Neutrophil (primary cell): ENCODE measurements at regions not wholly inside any gene's neighbourhood (a gene's known extent, or its start where the extent isn't known, plus 50 kb on each side); places are given as distances from the start of the nearest gene placed in this dataset.
"Not testable (repeated sequence)": the region's sequence is repeated elsewhere in the genome, so short reads cannot be mapped to it uniquely, and the experiment has no call there.

ENCODE experiments used
- H3K27ac ChIP-seq: fragments of 200-600 bp; sonication (generic); 2 replicates; pipeline ENCODE4 v1.5.1; 2016; ENCODE audit warnings: mild to moderate bottlenecking, moderate library complexity
- H3K27me3 ChIP-seq: fragments of 200-600 bp; sonication (generic); 2 replicates; pipeline ENCODE4 v1.6.0; 2016; ENCODE audit warnings: mild to moderate bottlenecking
- H3K36me3 ChIP-seq: fragments of 200-600 bp; sonication (generic); 2 replicates; pipeline ENCODE4 v1.5.1; 2017
- H3K4me1 ChIP-seq, 2 experiments: fragments of 200-600 bp in 1 of 2; sonication (generic) in 1 of 2; 1 replicate in 1 of 2; 2 replicates in 1 of 2; pipeline versions ENCODE4 v1.5.1 to v1.6.1; 2013 to 2016; ENCODE audit warnings: low read depth in 1 of 2, low read length in 1 of 2, mild to moderate bottlenecking in 1 of 2, moderate library complexity in 1 of 2; ENCODE audit not compliant: control insufficient read depth in 1 of 2, insufficient read depth in 1 of 2
- H3K4me3 ChIP-seq, 2 experiments: fragments of 200-600 bp in 1 of 2; sonication (generic) in 1 of 2; 1 replicate in 1 of 2; 2 replicates in 1 of 2; pipeline ENCODE4 v1.5.1; 2013 to 2016; ENCODE audit warnings: low read depth in 1 of 2, low read length in 1 of 2, mild to moderate bottlenecking in 1 of 2, moderate library complexity in 1 of 2
- H3K9me3 ChIP-seq: fragments of 200-600 bp; sonication (generic); 2 replicates; pipeline ENCODE4 v1.5.1; 2016
- TF ChIP-seq, protein P1 (sequence below): fragments of 200-600 bp; sonication (generic); IDR thresholded peaks from 2 replicates; pipeline ENCODE4 v1.5.1; 2016; ENCODE audit warnings: antibody characterized with exemption

DNA sequence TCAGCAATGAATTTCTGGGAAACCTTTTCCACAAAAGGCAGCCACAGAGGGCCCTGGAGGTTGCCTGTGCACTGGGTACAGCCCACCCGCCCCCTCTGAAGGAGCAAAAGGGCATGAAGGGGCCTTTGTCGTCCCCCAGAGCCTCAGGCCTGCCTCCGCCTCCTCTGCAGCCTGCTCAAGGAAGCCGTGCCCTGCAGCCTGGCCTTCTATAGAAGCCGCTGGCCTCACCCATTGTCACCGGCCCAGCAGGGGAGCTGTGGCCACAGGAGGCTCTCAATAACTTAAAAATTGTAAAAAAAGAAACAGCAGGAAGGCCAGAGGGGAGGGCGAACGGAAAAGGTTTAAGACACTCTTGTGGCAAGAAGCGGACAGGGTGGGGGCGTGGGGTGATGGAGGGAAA is 213.3 kb downstream of the IRX2 start:
- no peak overlapping the region for H3K4me3 ChIP-seq
- no peaks in the 10 kb centered on the region for H3K36me3 ChIP-seq
- no peaks in the 10 kb centered on the region for H3K9me3 ChIP-seq
- no peaks in the 10 kb centered on the region for H3K4me1 ChIP-seq
- H3K27me3 ChIP-seq: peaks cover 6% of the 10 kb centered on the region
- TF ChIP-seq, protein P1, sequence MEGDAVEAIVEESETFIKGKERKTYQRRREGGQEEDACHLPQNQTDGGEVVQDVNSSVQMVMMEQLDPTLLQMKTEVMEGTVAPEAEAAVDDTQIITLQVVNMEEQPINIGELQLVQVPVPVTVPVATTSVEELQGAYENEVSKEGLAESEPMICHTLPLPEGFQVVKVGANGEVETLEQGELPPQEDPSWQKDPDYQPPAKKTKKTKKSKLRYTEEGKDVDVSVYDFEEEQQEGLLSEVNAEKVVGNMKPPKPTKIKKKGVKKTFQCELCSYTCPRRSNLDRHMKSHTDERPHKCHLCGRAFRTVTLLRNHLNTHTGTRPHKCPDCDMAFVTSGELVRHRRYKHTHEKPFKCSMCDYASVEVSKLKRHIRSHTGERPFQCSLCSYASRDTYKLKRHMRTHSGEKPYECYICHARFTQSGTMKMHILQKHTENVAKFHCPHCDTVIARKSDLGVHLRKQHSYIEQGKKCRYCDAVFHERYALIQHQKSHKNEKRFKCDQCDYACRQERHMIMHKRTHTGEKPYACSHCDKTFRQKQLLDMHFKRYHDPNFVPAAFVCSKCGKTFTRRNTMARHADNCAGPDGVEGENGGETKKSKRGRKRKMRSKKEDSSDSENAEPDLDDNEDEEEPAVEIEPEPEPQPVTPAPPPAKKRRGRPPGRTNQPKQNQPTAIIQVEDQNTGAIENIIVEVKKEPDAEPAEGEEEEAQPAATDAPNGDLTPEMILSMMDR: no peak
- no peak overlapping the region for H3K27ac ChIP-seq

DNA sequence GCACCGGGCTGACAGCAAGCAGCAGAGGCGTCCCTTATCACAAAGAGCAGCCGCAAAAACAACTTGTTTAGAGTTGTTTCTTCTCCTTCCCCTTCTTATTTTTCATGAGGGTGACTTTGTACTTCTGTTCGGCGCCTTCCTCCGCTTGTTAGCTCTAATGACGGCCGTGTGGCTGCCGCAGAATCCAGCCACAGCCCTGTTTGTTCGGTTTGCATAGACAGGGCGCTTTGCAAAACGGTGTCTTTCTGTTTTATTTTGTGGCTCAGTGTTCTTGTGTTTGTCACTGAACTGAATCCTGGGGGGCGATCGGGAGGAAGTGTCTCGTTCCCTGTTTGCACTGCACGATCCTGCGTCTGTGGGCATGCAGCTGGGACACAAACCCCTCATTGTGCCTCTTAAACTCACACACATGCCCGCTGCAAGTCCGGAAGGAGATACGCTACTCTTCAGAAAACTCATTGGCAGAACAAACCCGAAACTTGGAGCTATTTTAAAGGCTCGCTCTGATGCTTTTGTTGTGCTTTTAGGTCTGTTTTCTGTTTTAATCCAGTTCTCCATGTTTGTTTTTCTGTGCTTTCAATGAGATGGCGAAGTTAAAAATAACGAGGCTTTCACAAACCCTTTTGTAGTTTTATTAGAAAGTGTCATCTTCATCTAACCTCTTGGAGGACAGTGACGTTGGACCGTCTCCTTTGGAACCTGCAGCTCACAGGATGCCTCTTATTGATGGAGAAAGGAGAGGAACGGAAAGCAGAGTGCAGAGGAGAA is 213.9 kb downstream of the IRX2 start:
- Histone ChIP-seq H3K27ac (no peak overlapping the region), H3K36me3 (no peaks in the 10 kb centered on the region), H3K4me1 (no peaks in the 10 kb centered on the region), H3K27me3 (peaks cover 6% of the 10 kb centered on the region), H3K4me3 (no peak overlapping the region), H3K9me3 (no peaks in the 10 kb centered on the region)
- TF ChIP-seq, protein P1: no peak

DNA sequence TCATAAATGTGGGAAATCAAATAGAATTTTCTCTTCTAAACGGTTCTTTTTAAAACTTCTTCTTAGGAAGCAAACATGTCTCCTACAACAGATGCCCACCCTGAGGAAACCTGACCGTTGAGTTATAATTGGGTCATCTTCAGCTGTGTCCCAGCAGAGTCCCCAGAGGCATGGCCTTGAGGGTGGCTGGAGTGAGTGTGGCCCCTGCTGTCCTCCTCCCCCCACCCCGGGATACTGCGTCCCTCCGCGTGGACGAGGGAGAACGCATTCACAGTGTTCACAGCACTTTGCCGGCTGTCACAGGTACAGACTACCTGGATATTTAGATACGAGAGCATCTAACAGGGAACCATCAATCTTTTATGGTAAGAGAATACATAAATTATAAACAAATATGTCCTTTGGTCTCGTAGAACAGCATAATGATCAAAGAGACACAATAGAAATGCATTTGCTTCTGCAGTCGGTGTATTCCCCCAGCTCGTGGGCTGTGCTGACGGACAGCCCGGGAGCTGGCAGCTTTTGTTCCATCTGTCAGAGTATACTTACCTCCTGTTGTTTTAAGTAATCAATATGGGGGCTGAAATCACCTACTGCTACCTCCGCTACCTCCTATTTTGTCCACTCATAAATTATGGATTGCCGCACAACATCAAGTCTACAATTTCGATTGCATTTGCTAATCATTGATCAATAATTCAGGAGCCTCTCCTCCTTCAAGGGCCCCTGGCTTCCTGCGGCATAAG is 214.7 kb downstream of the IRX2 start:
- no peak overlapping the region for H3K4me3 ChIP-seq
- TF ChIP-seq, protein P1: no peak
- no peaks in the 10 kb centered on the region for H3K4me1 ChIP-seq
- no peaks in the 10 kb centered on the region for H3K9me3 ChIP-seq
- no peak overlapping the region for H3K27ac ChIP-seq
- H3K36me3 ChIP-seq: no peaks in the 10 kb centered on the region
- H3K27me3 ChIP-seq: peaks cover 6% of the 10 kb centered on the region

DNA sequence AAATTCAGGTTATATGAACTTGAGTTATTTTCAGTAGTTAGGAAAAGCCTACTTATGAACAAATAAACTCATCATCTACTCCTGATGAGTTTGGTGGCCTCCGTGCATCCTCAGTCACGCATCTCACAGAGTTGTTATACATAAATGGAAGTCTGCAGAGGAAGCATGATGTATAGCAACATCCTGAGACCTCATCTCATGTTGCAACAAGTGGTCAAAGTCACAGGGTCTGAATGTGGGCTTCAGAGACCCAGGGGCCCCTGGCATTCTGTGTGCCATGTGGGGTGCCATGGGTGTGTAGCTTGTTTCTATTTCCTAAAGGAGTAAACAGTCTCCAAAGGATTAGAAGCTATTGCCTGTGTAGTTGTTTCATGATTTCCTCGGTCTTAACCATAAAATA is 216.5 kb downstream of the IRX2 start:
- TF ChIP-seq, protein P1: no peak
- no peaks in the 10 kb centered on the region for H3K36me3 ChIP-seq
- no peak overlapping the region for H3K4me3 ChIP-seq
- no peak overlapping the region for H3K27ac ChIP-seq
- peaks cover 6% of the 10 kb centered on the region for H3K27me3 ChIP-seq
- H3K4me1 ChIP-seq: no peaks in the 10 kb centered on the region
- no peaks in the 10 kb centered on the region for H3K9me3 ChIP-seq

DNA sequence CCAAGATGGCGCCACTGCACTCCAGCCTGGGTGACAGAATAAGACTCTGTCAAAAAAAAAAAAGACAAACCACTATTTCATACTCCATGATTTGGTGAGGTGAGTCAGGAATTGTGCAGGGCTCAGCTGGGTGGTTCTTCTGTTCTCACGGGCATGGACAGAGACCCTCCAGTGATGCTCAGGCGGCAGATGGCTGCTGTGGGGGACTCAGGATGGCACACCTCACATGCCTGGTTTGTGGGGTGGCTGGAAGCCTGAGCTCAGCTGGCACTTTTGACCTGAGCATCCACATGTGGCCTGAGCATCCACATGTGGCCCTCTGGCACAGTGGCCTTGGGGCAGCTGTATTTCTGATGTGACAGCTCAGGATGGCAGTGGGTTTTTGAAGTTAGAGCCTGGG is 217.2 kb downstream of the IRX2 start:
- Histone ChIP-seq H3K27ac (no peak overlapping the region), H3K36me3 (no peaks in the 10 kb centered on the region), H3K4me3 (no peak overlapping the region), H3K4me1 (no peaks in the 10 kb centered on the region), H3K9me3 (no peaks in the 10 kb centered on the region), H3K27me3 (peaks cover 6% of the 10 kb centered on the region)
- TF ChIP-seq, protein P1: no peak

DNA sequence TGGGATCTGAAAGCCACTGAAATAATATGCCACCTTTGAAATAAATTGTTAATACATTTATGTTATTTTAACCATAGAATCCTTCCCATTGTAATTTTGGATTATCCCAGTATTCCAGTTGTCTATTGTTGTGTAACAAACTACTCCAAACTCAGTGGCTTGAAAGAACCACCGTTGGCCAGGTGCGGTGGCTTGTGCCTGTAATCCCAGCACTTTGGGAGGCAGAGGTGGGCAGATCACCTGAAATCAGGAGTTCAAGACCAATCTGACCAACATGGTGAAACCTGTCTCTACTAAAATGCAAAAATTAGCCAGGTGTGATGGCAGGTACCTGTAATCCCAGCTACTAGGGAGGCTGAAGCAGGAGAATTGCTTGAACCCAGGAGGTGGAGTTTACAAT is 217.6 kb downstream of the IRX2 start:
- not testable (repeated sequence) for H3K9me3 ChIP-seq, H3K4me3 ChIP-seq, H3K27me3 ChIP-seq, H3K4me1 ChIP-seq, H3K36me3 ChIP-seq, H3K27ac ChIP-seq
